Fibroblast of mammary gland (primary cell): ENCODE measurements at regions not wholly inside any gene's neighbourhood (a gene's known extent, or its start where the extent isn't known, plus 50 kb on each side); places are given as distances from the start of the nearest gene placed in this dataset.

ENCODE experiments used
- DNase-seq: peaks from one replicate; pipeline ENCODE4 v3.0.0-alpha.2; 2010; ENCODE audit warnings: low read depth
- H3K4me3 ChIP-seq: 2 replicates; pipeline ENCODE4 v1.5.1; 2011; ENCODE audit warnings: low read depth, mild to moderate bottlenecking, low read length, moderate library complexity; ENCODE audit not compliant: control insufficient read depth
- CTCF ChIP-seq: conservative IDR thresholded peaks from 2 replicates; pipeline ENCODE4 v1.5.1; 2011; ENCODE audit warnings: low read depth, low read length, inconsistent platforms; ENCODE audit not compliant: control insufficient read depth, insufficient read depth

- TF ChIP-seq CTCF, result no peak
- no peak overlapping the region for H3K4me3 ChIP-seq
- no peak for DNase-seq
Observed at GRCh38 chr3:154571553-154572226, 141.7 kb upstream of the GPR149 start.

GRCh38 chr3:154568064-154568463 is 138.1 kb upstream of the GPR149 start:
- TF ChIP-seq CTCF, result no peak
- H3K4me3 ChIP-seq, result no peak overlapping the region
- no peak for DNase-seq

- no peak for TF ChIP-seq CTCF
- no peak overlapping the region for H3K4me3 ChIP-seq
- no peak for DNase-seq
Observed at GRCh38 chr3:154559623-154560022, 129.6 kb upstream of the GPR149 start.

GRCh38 chr3:154552338-154552737 is 122.3 kb upstream of the GPR149 start:
- no peak for DNase-seq
- peak; percentile 8 for TF ChIP-seq CTCF
- no peak overlapping the region for H3K4me3 ChIP-seq

DNA sequence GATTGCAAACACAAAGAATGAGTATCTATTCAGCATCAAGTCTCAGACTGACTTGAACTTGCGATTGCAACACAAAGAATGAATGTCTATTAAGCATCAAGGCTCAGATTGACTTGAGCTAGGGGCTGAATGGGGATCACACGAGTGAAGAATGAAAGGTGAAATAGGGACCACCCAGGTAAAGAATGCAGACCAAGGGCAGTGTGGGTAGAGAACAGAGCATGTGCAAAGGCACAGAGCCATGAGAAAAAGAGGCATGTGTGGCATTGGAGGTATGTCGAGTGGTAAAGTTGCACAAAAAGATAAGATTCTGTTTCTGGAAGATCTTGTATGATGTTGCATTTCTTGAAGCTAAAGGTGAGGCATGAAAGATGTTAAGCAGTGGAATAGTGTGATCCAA is 119.4 kb upstream of the GPR149 start:
- no peak overlapping the region for H3K4me3 ChIP-seq
- no peak for TF ChIP-seq CTCF
- DNase-seq, result no peak

DNA sequence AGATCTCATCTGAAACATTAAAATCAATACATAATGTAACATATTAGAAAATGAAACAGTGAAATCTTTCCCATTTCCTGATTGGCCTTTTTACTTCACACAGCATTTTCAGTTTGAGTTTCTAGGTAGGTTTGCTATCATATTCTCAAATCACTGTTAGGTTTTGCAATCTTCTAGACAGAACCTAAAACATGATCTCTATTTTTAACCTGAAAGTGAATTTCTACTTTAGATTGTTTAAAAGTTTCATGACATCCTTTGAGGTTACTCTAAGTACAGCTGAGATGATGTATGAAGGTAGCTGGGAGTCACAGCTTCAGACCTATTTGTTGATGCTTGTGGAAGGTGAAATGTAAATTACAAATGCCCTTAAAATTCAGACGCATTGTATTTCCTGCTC is 118.4 kb upstream of the GPR149 start:
- no peak overlapping the region for H3K4me3 ChIP-seq
- no peak for DNase-seq
- TF ChIP-seq CTCF, result no peak

- DNase-seq, result no peak
- H3K4me3 ChIP-seq, result no peak overlapping the region
- TF ChIP-seq CTCF, result no peak
Observed at GRCh38 chr3:154542837-154543236, 112.8 kb upstream of the GPR149 start.
